ENCODE measurements at regions not wholly inside any gene's neighbourhood (a gene's known extent, or its start where the extent isn't known, plus 50 kb on each side); places are given as distances from the start of the nearest gene placed in this dataset.

DNA sequence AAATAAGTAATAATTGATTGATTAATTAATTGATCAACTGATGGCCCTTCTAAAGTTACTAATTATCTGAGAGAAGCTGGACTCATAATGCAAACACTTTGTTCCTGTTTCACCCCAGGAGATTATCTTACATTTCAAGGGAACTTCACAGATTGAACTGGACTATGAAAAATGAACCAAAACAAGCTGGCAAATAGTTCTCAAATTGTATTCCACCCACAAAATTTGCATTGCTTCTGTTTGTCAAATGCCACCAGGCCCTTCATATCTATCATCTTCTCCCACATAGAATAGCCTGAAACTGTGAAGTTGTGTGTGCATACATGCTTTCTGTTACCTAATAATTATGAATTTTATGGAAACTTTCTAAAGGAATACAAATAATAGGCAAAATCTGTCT is 104.0 kb downstream of the ZNF281 start:
- no peak overlapping the region for H2AFZ ChIP-seq (ENCODE audit: low read length)
- peaks cover 11% of the 10 kb centered on the region for H3K23me2 ChIP-seq (ENCODE audit: insufficient read length, low read depth, low read length, poor library complexity, severe bottlenecking)
- Mint-ChIP-seq H3K27me3 (ENCODE audit: low read depth) (peaks cover 33% of the 10 kb centered on the region), H3K4me1 (peaks cover 25 to 26% of the 10 kb centered on the region in 2 experiments), H3K9me3 (no peaks in the 10 kb centered on the region), H3K4me3 (no peak overlapping the region), H3K36me3 (ENCODE audit: insufficient read depth in 1 of 3, low read depth in 3 of 3) (no peaks in the 10 kb centered on the region), H3K27ac (no peak overlapping the region)
- no peak overlapping the region for H4K8ac ChIP-seq (replicated peaks; ENCODE audit: insufficient read length, low read depth, low read length)
- H3K27ac ChIP-seq (ENCODE audit: insufficient read length, low read depth, low read length), result no peak overlapping the region
- no peak overlapping the region for H3K23ac ChIP-seq (ENCODE audit: insufficient read length, low read depth, low read length)
- TF ChIP-seq CTCF (conservative IDR thresholded peaks at IDR 0.05), result no peak
- no peak overlapping the region for H2BK12ac ChIP-seq (ENCODE audit: insufficient read length, low read depth, low read length)
- no peaks in the 10 kb centered on the region for H4K20me1 ChIP-seq (ENCODE audit: control insufficient read depth, insufficient read depth, insufficient read length)
- no peak overlapping the region for H2BK15ac ChIP-seq (ENCODE audit: low read depth, low read length)
- no peaks in the 10 kb centered on the region for H3K79me2 ChIP-seq (ENCODE audit: insufficient read depth, low read length)
- no peak overlapping the region for H3K4me2 ChIP-seq (ENCODE audit: insufficient read depth, insufficient read length, low read length)
- H2AK5ac ChIP-seq (ENCODE audit: insufficient read length, low read length), result no peak overlapping the region
- no peaks in the 10 kb centered on the region; the same call in 1 of the 2 replicates for H3K27me3 ChIP-seq (ENCODE audit: insufficient read depth, low read length)
- H2BK120ac ChIP-seq (ENCODE audit: low read depth, low read length, poor library complexity, severe bottlenecking), result no peak overlapping the region
- H3K14ac ChIP-seq (ENCODE audit: insufficient read depth, low read length), result no peak overlapping the region
- H2BK20ac ChIP-seq (ENCODE audit: low read depth, low read length, poor library complexity, severe bottlenecking), result no peak overlapping the region
- no peak overlapping the region for H3T11ph ChIP-seq (ENCODE audit: low read length)
- H3K18ac ChIP-seq (ENCODE audit: insufficient read length, low read depth, low read length), result no peak overlapping the region
- no peaks in the 10 kb centered on the region for H3K79me1 ChIP-seq (ENCODE audit: insufficient read depth, low read depth, low read length, poor library complexity, severe bottlenecking)
- H3K9ac ChIP-seq (ENCODE audit: extremely low read depth, insufficient read length, low read length), result no peak overlapping the region
- DNase-seq, result no peak
- no peak overlapping the region for H4K5ac ChIP-seq (ENCODE audit: insufficient read length, low read depth, low read length)
- H4K91ac ChIP-seq (ENCODE audit: insufficient read length, low read depth, low read length), result no peak overlapping the region
- peaks cover 3% of the 10 kb centered on the region for H3K4me1 ChIP-seq (ENCODE audit: insufficient read depth, low read length)
- no peaks in the 10 kb centered on the region for H3K9me3 ChIP-seq (ENCODE audit: control insufficient read depth, low read depth, low read length)
- H3K56ac ChIP-seq (ENCODE audit: insufficient read length, low read depth, low read length), result no peak overlapping the region
- H2BK5ac ChIP-seq (ENCODE audit: insufficient read length, low read length), result no peak overlapping the region
- no peak overlapping the region for H3K4ac ChIP-seq (ENCODE audit: low read depth, low read length)

All from H9 (cell line).